Endothelial cell of umbilical vein (primary cell): ENCODE measurements at regions not wholly inside any gene's neighbourhood (a gene's known extent, or its start where the extent isn't known, plus 50 kb on each side); places are given as distances from the start of the nearest gene placed in this dataset.

Experiments
- EZH2 ChIP-seq: IDR thresholded peaks from 2 replicates; pipeline ENCODE4 v1.6.1; 2012; ENCODE audit warnings: borderline replicate concordance, low read depth, mild to moderate bottlenecking, moderate library complexity, low read length, inconsistent platforms; ENCODE audit not compliant: severe bottlenecking
- GATA2 ChIP-seq: IDR thresholded peaks from 2 replicates; pipeline ENCODE4 v1.7.0; 2011; ENCODE audit warnings: low read depth, mild to moderate bottlenecking, moderate library complexity, mixed read lengths, low read length; ENCODE audit not compliant: insufficient read length, insufficient read depth
- JUN ChIP-seq: IDR thresholded peaks from 2 replicates; pipeline ENCODE4 v1.6.1; 2011; ENCODE audit warnings: borderline replicate concordance, low read depth; ENCODE audit not compliant: insufficient read length, insufficient read depth
- POLR2A ChIP-seq: IDR thresholded peaks from 2 replicates; pipeline ENCODE4 v1.6.1; 2012; ENCODE audit warnings: low read depth, mild to moderate bottlenecking, control low read depth, low read length
- POLR2AphosphoS5 ChIP-seq: IDR thresholded peaks from 2 replicates; pipeline ENCODE4 v1.6.1; 2012; ENCODE audit warnings: low read depth, mild to moderate bottlenecking, control low read depth, low read length, moderate library complexity; ENCODE audit not compliant: insufficient read depth
- TF ChIP-seq, protein P1 (sequence below), 2 donors: IDR thresholded peaks; 1 replicate in 1 of 2; 2 replicates in 1 of 2; pipeline ENCODE4 v1.5.1; 2011; ENCODE audit warnings: low read length in 2 of 2, mild to moderate bottlenecking in 2 of 2, moderate library complexity in 2 of 2, control low read depth in 1 of 2, inconsistent platforms in 1 of 2, low read depth in 1 of 2; ENCODE audit not compliant: insufficient read depth in 1 of 2; ENCODE audit errors: extremely low read depth in 1 of 2
- TF ChIP-seq, protein P2 (sequence below): IDR thresholded peaks from 2 replicates; pipeline ENCODE4 v1.6.1; 2011; ENCODE audit not compliant: insufficient read depth, insufficient read length

- TF ChIP-seq EZH2 (no peak), POLR2A (no peak), JUN (no peak), POLR2AphosphoS5 (no peak), GATA2 (no peak)
- TF ChIP-seq, protein P1, sequence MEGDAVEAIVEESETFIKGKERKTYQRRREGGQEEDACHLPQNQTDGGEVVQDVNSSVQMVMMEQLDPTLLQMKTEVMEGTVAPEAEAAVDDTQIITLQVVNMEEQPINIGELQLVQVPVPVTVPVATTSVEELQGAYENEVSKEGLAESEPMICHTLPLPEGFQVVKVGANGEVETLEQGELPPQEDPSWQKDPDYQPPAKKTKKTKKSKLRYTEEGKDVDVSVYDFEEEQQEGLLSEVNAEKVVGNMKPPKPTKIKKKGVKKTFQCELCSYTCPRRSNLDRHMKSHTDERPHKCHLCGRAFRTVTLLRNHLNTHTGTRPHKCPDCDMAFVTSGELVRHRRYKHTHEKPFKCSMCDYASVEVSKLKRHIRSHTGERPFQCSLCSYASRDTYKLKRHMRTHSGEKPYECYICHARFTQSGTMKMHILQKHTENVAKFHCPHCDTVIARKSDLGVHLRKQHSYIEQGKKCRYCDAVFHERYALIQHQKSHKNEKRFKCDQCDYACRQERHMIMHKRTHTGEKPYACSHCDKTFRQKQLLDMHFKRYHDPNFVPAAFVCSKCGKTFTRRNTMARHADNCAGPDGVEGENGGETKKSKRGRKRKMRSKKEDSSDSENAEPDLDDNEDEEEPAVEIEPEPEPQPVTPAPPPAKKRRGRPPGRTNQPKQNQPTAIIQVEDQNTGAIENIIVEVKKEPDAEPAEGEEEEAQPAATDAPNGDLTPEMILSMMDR (IDR thresholded peaks at IDR 0.05; ENCODE audit: extremely low read depth in 1 of 2, insufficient read depth in 1 of 2, low read depth in 1 of 2, low read length in 2 of 2), result no peak
- TF ChIP-seq, protein P2, sequence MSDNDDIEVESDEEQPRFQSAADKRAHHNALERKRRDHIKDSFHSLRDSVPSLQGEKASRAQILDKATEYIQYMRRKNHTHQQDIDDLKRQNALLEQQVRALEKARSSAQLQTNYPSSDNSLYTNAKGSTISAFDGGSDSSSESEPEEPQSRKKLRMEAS, result no peak
Observed at GRCh38 chr10:61157182-61157581, 213.2 kb upstream of the RHOBTB1 start.
